ENCODE measurements at regions not wholly inside any gene's neighbourhood (a gene's known extent, or its start where the extent isn't known, plus 50 kb on each side); places are given as distances from the start of the nearest gene placed in this dataset.

- no peak for DNase-seq (ENCODE audit: low spot score)
Measured at GRCh38 chr13:31962731-31963370, 68.7 kb upstream of the FRY start.

- no peak for DNase-seq (ENCODE audit: low spot score)
Measured at GRCh38 chr13:31963631-31964030, 67.9 kb upstream of the FRY start.

GRCh38 chr13:31964168-31964567, 67.4 kb upstream of the FRY start:
- no peak for DNase-seq (ENCODE audit: low spot score)

GRCh38 chr13:31965361-31966066, 66.1 kb upstream of the FRY start:
- no peak for DNase-seq (ENCODE audit: low spot score)

GRCh38 chr13:31967155-31967554, 64.4 kb upstream of the FRY start:
- DNase-seq (ENCODE audit: low spot score): no peak

- no peak for DNase-seq (ENCODE audit: low spot score)
Measured at GRCh38 chr13:31968473-31968872, 63.1 kb upstream of the FRY start.

- DNase-seq (ENCODE audit: low spot score): no peak
Measured at GRCh38 chr13:31970231-31970930, 61.2 kb upstream of the FRY start.

DNA sequence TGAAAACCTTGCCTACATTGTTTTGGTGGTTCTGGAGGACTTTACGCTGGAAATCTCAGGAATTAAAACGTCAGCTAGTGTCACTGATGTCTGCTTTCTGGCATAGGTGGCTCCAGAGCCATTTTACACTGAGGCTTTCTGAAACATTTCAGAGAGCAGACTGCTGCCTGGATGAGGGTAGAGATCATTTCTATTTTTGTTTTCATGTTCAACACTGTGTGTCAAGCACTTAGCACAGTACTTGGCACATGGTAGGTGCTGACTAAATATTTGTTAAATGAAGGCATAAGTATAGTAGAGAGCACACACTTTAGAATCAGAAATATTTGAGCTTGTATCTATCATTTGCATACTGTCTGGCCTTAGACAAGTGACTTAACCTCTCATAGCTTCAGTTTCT, 59.1 kb upstream of the FRY start:
- no peak for DNase-seq (ENCODE audit: low spot score)

GRCh38 chr13:31978021-31978420, 53.6 kb upstream of the FRY start:
- DNase-seq (ENCODE audit: low spot score): no peak

- no peak for DNase-seq (ENCODE audit: low spot score)
Measured at GRCh38 chr13:31980830-31981229, 50.7 kb upstream of the FRY start.
